GM21825 (cell line): ENCODE measurements at regions not wholly inside any gene's neighbourhood (a gene's known extent, or its start where the extent isn't known, plus 50 kb on each side); places are given as distances from the start of the nearest gene placed in this dataset.

Experiments
- ATAC-seq: cut with Tn5 transposase; IDR thresholded peaks from one replicate; pipeline ENCODE4 v1.9.1; 2021; ENCODE audit warnings: mild to moderate bottlenecking, moderate library complexity; ENCODE audit not compliant: unreplicated experiment

- ATAC-seq, result no peak
These were observed 384.0 kb downstream of the PLK2 start for GRCh38 chr5:58075907-58076306.

GRCh38 chr5:58074717-58075116 is 385.2 kb downstream of the PLK2 start:
- no peak for ATAC-seq

GRCh38 chr5:58074222-58074621 is 385.7 kb downstream of the PLK2 start:
- ATAC-seq, result no peak

- ATAC-seq, result no peak
These were observed 386.6 kb downstream of the PLK2 start for GRCh38 chr5:58073243-58073642.

GRCh38 chr5:58072300-58072965 is 387.5 kb downstream of the PLK2 start:
- no peak for ATAC-seq

- no peak for ATAC-seq
These were observed 388.3 kb downstream of the PLK2 start for GRCh38 chr5:58071566-58071965.

- no peak for ATAC-seq
These were observed 390.0 kb downstream of the PLK2 start for GRCh38 chr5:58069846-58070245.

GRCh38 chr5:58069016-58069705 is 390.7 kb downstream of the PLK2 start:
- ATAC-seq, result no peak

GRCh38 chr5:58066557-58066956 is 393.3 kb downstream of the PLK2 start:
- ATAC-seq, result no peak

GRCh38 chr5:58066076-58066475 is 393.8 kb downstream of the PLK2 start:
- ATAC-seq, result no peak

- ATAC-seq, result no peak
These were observed 395.1 kb downstream of the PLK2 start for GRCh38 chr5:58064801-58065200.

- no peak for ATAC-seq
These were observed 398.9 kb downstream of the PLK2 start for GRCh38 chr5:58060996-58061395.

- ATAC-seq, result no peak
These were observed 402.6 kb downstream of the PLK2 start for GRCh38 chr5:58057324-58057723.

GRCh38 chr5:58056546-58056945 is 403.3 kb downstream of the PLK2 start:
- ATAC-seq, result no peak

- no peak for ATAC-seq
These were observed 405.9 kb downstream of the PLK2 start for GRCh38 chr5:58054018-58054417.

GRCh38 chr5:58048954-58049353 is 410.9 kb downstream of the PLK2 start:
- no peak for ATAC-seq

- ATAC-seq, result no peak
These were observed 411.5 kb downstream of the PLK2 start for GRCh38 chr5:58048185-58048925.

GRCh38 chr5:58046371-58046770 is 413.5 kb downstream of the PLK2 start:
- no peak for ATAC-seq

- ATAC-seq, result no peak
These were observed 415.7 kb downstream of the PLK2 start for GRCh38 chr5:58044166-58044565.

GRCh38 chr5:58043032-58043945 is 416.6 kb downstream of the PLK2 start:
- no peak for ATAC-seq

GRCh38 chr5:58041884-58042283 is 418.0 kb downstream of the PLK2 start:
- no peak for ATAC-seq
